Muscle layer of colon (tissue), 2 donors: ENCODE measurements at regions not wholly inside any gene's neighbourhood (a gene's known extent, or its start where the extent isn't known, plus 50 kb on each side); places are given as distances from the start of the nearest gene placed in this dataset.

Experiments
- H3K27ac ChIP-seq: one replicate; pipeline ENCODE4 v1.7.0; 2013; ENCODE audit warnings: low read depth, mild to moderate bottlenecking, low read length, moderate library complexity
- H3K27me3 ChIP-seq, 2 donors: one replicate each; pipeline ENCODE4 v1.7.0; 2013; ENCODE audit warnings: low read length in 2 of 2, mild to moderate bottlenecking in 2 of 2; ENCODE audit not compliant: insufficient read depth in 2 of 2, control insufficient read depth in 1 of 2
- H3K36me3 ChIP-seq: one replicate; pipeline ENCODE4 v1.7.0; 2013; ENCODE audit warnings: mild to moderate bottlenecking, low read length; ENCODE audit not compliant: insufficient read depth
- H3K4me1 ChIP-seq: one replicate; pipeline ENCODE4 v1.7.0; 2013; ENCODE audit warnings: mild to moderate bottlenecking, low read length; ENCODE audit not compliant: insufficient read depth
- H3K4me3 ChIP-seq, 2 donors: one replicate each; pipeline ENCODE4 v1.7.0; 2013; ENCODE audit warnings: low read length in 2 of 2, low read depth in 1 of 2, mild to moderate bottlenecking in 1 of 2, moderate library complexity in 1 of 2
- H3K9ac ChIP-seq: one replicate; pipeline ENCODE4 v1.7.0; 2013; ENCODE audit warnings: low read length
- H3K9me3 ChIP-seq: one replicate; pipeline ENCODE4 v1.7.0; 2013; ENCODE audit warnings: mild to moderate bottlenecking, low read length
- donor health status: abdominal sarcoma.
- donor health status: Adenocarcinoma of cecum.

DNA sequence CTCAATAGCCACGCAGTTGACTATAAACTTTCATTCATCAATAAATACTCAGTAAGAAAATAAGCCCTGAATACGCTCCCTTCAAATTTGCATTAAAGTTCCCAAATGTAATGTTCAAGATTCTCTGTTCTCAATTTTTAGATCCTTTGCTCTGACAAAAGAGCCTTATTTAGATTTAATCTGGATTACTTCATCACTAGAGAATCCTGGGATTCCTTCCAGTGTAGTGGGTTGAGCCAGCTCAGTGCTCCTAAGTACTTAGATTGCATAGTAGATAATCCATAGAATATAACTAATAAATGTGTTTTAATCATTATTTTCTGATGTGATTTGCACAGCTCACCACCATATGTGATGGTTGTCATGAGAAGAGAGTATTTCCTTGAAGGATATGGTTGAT, 1286.2 kb downstream of the SUCLG1 start:
- Histone ChIP-seq H3K4me1 (no peaks in the 10 kb centered on the region), H3K9me3 (no peaks in the 10 kb centered on the region), H3K36me3 (no peaks in the 10 kb centered on the region), H3K27ac (no peak overlapping the region), H3K9ac (no peak overlapping the region), H3K27me3 (no peaks in the 10 kb centered on the region), H3K4me3 (no peak overlapping the region)

GRCh38 chr2:83168377-83168776, 1290.7 kb downstream of the SUCLG1 start:
- no peaks in the 10 kb centered on the region for H3K4me1 ChIP-seq
- H3K4me3 ChIP-seq = no peak overlapping the region
- no peaks in the 10 kb centered on the region for H3K27me3 ChIP-seq
- H3K36me3 ChIP-seq = no peaks in the 10 kb centered on the region
- no peaks in the 10 kb centered on the region for H3K9me3 ChIP-seq
- H3K27ac ChIP-seq = no peak overlapping the region
- no peak overlapping the region for H3K9ac ChIP-seq

GRCh38 chr2:83162421-83162820, 1296.7 kb downstream of the SUCLG1 start:
- no peaks in the 10 kb centered on the region for H3K36me3 ChIP-seq
- no peaks in the 10 kb centered on the region for H3K9me3 ChIP-seq
- no peak overlapping the region for H3K4me3 ChIP-seq

GRCh38 chr2:83160571-83160970, 1298.5 kb downstream of the SUCLG1 start:
- H3K9me3 ChIP-seq = no peaks in the 10 kb centered on the region
- no peak overlapping the region for H3K27ac ChIP-seq
- H3K36me3 ChIP-seq = no peaks in the 10 kb centered on the region
- no peaks in the 10 kb centered on the region for H3K4me1 ChIP-seq
- no peak overlapping the region for H3K9ac ChIP-seq
- no peak overlapping the region for H3K4me3 ChIP-seq
- H3K27me3 ChIP-seq = no peaks in the 10 kb centered on the region

More at GRCh38 chr2:83162421-83162820, 1296.7 kb downstream of the SUCLG1 start:
- Histone ChIP-seq H3K27ac (no peak overlapping the region), H3K9ac (no peak overlapping the region), H3K4me1 (no peaks in the 10 kb centered on the region), H3K27me3 (no peaks in the 10 kb centered on the region)

GRCh38 chr2:83155826-83156225, 1303.3 kb downstream of the SUCLG1 start:
- H3K27ac ChIP-seq = no peak overlapping the region
- no peak overlapping the region for H3K9ac ChIP-seq
- H3K36me3 ChIP-seq = no peaks in the 10 kb centered on the region
- H3K27me3 ChIP-seq = no peaks in the 10 kb centered on the region
- H3K9me3 ChIP-seq = no peaks in the 10 kb centered on the region
- H3K4me1 ChIP-seq = no peaks in the 10 kb centered on the region
- H3K4me3 ChIP-seq = no peak overlapping the region

- H3K4me3 ChIP-seq = no peak overlapping the region
- H3K27ac ChIP-seq = no peak overlapping the region
- H3K4me1 ChIP-seq = no peaks in the 10 kb centered on the region
- H3K36me3 ChIP-seq = no peaks in the 10 kb centered on the region
- no peaks in the 10 kb centered on the region for H3K9me3 ChIP-seq
- H3K27me3 ChIP-seq = no peaks in the 10 kb centered on the region
- no peak overlapping the region for H3K9ac ChIP-seq
Observed at GRCh38 chr2:83143946-83144345, 1315.1 kb downstream of the SUCLG1 start.

GRCh38 chr2:83142934-83143333, 1316.1 kb downstream of the SUCLG1 start:
- Histone ChIP-seq H3K4me1 (no peaks in the 10 kb centered on the region), H3K9ac (no peak overlapping the region), H3K27ac (no peak overlapping the region), H3K27me3 (no peaks in the 10 kb centered on the region), H3K4me3 (no peak overlapping the region), H3K9me3 (no peaks in the 10 kb centered on the region), H3K36me3 (no peaks in the 10 kb centered on the region)

DNA sequence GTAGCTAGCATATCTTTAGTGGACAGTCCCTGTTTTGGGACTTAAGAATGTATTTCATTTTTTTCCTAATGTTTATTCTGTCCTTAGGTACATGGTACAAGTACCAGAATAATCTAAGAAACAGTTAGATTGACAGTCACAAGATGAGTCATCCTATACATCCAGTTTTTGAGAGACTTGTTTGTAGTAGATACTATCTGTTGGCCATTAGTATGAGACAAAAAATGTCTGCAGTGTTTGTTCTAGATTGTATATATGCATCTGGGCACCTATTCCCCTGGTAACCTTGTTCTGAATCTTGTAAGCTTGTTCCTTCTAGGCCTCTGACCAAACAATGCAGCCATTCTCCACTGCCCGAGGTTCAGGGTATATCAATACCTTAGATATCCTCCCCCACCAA, 1343.5 kb downstream of the SUCLG1 start:
- Histone ChIP-seq H3K9me3 (no peaks in the 10 kb centered on the region), H3K27me3 (no peaks in the 10 kb centered on the region), H3K9ac (no peak overlapping the region), H3K4me1 (no peaks in the 10 kb centered on the region), H3K4me3 (no peak overlapping the region), H3K36me3 (no peaks in the 10 kb centered on the region), H3K27ac (no peak overlapping the region)

DNA sequence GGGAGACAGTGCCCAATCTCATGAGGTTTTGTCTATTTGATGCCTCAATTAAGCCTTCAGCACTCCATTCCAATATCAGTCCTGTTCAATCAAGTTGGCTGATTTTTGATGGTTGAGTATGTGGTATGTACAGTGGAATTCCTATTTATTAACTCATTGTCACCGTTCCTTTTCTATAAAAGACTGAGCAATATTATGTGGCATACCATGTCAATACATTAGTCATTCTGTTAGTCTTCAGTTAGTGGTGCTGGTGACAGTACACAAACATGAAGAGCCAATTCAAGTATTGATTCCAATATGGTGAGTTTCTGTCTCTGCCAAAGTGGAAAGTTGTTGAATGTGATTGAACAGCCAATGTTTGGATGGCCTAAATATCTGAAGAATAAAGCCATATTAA, 1343.9 kb downstream of the SUCLG1 start:
- Histone ChIP-seq H3K27ac (no peak overlapping the region), H3K27me3 (no peaks in the 10 kb centered on the region), H3K36me3 (no peaks in the 10 kb centered on the region), H3K9ac (no peak overlapping the region), H3K4me1 (no peaks in the 10 kb centered on the region), H3K9me3 (no peaks in the 10 kb centered on the region), H3K4me3 (no peak overlapping the region)

GRCh38 chr2:83113953-83114352, 1345.1 kb downstream of the SUCLG1 start:
- Histone ChIP-seq H3K4me1 (no peaks in the 10 kb centered on the region), H3K9ac (no peak overlapping the region), H3K36me3 (no peaks in the 10 kb centered on the region), H3K9me3 (no peaks in the 10 kb centered on the region), H3K4me3 (no peak overlapping the region), H3K27me3 (no peaks in the 10 kb centered on the region), H3K27ac (no peak overlapping the region)

- H3K27ac ChIP-seq = no peak overlapping the region
- H3K27me3 ChIP-seq = no peaks in the 10 kb centered on the region
- no peak overlapping the region for H3K9ac ChIP-seq
- no peaks in the 10 kb centered on the region for H3K9me3 ChIP-seq
- no peak overlapping the region for H3K4me3 ChIP-seq
- no peaks in the 10 kb centered on the region for H3K4me1 ChIP-seq
- H3K36me3 ChIP-seq = no peaks in the 10 kb centered on the region
Observed at GRCh38 chr2:83112858-83113257, 1346.2 kb downstream of the SUCLG1 start.

GRCh38 chr2:83109284-83109683, 1349.8 kb downstream of the SUCLG1 start:
- Histone ChIP-seq H3K9me3 (no peaks in the 10 kb centered on the region), H3K9ac (no peak overlapping the region), H3K4me3 (no peak overlapping the region), H3K27me3 (no peaks in the 10 kb centered on the region), H3K4me1 (no peaks in the 10 kb centered on the region), H3K36me3 (no peaks in the 10 kb centered on the region), H3K27ac (no peak overlapping the region)
